ENCODE measurements at regions not wholly inside any gene's neighbourhood (a gene's known extent, or its start where the extent isn't known, plus 50 kb on each side); places are given as distances from the start of the nearest gene placed in this dataset.

GRCh38 chr21:38014298-38014697, 98.0 kb upstream of the KCNJ6 start:
- H3K27ac Mint-ChIP-seq: no peak overlapping the region
- no peaks in the 10 kb centered on the region for H3K36me3 Mint-ChIP-seq
- H3K9me3 Mint-ChIP-seq: peaks cover 5% of the 10 kb centered on the region
- no peak for ATAC-seq
- DNase-seq (ENCODE audit: low spot score in 2 of 2): no peak
- H3K4me1 Mint-ChIP-seq: no peaks in the 10 kb centered on the region
- H3K4me3 Mint-ChIP-seq: no peak overlapping the region

GRCh38 chr21:38027901-38028498, 111.7 kb upstream of the KCNJ6 start:
- Mint-ChIP-seq H3K4me3 (no peak overlapping the region), H3K9me3 (peaks cover 3% of the 10 kb centered on the region), H3K4me1 (no peaks in the 10 kb centered on the region), H3K36me3 (no peaks in the 10 kb centered on the region), H3K27ac (no peak overlapping the region)
- no peak for DNase-seq (ENCODE audit: low spot score in 2 of 2)
- no peak for ATAC-seq

- H3K4me3 Mint-ChIP-seq: no peak overlapping the region
Observed at GRCh38 chr21:38032082-38032801, 116.0 kb upstream of the KCNJ6 start.

GRCh38 chr21:38036016-38036415, 119.8 kb upstream of the KCNJ6 start:
- H3K9me3 Mint-ChIP-seq: no peaks in the 10 kb centered on the region
- ATAC-seq (no peak), DNase-seq (ENCODE audit: low spot score in 2 of 2) (no peak)
- H3K27ac Mint-ChIP-seq: no peak overlapping the region
- no peak overlapping the region for H3K4me3 Mint-ChIP-seq
- no peaks in the 10 kb centered on the region for H3K36me3 Mint-ChIP-seq
- no peaks in the 10 kb centered on the region for H3K4me1 Mint-ChIP-seq

More at GRCh38 chr21:38032082-38032801, 116.0 kb upstream of the KCNJ6 start:
- Mint-ChIP-seq H3K36me3 (no peaks in the 10 kb centered on the region), H3K9me3 (peaks cover 3% of the 10 kb centered on the region), H3K4me1 (no peaks in the 10 kb centered on the region), H3K27ac (no peak overlapping the region)
- ATAC-seq (no peak), DNase-seq (ENCODE audit: low spot score in 2 of 2) (no peak)

- DNase-seq (ENCODE audit: low spot score in 2 of 2) (no peak), ATAC-seq (no peak)
- H3K9me3 Mint-ChIP-seq: no peaks in the 10 kb centered on the region
- no peak overlapping the region for H3K27ac Mint-ChIP-seq
- no peaks in the 10 kb centered on the region for H3K36me3 Mint-ChIP-seq
- no peak overlapping the region for H3K4me3 Mint-ChIP-seq
- H3K4me1 Mint-ChIP-seq: no peaks in the 10 kb centered on the region
Observed at GRCh38 chr21:38037416-38037815, 121.2 kb upstream of the KCNJ6 start.

- Mint-ChIP-seq H3K4me3 (no peak overlapping the region), H3K36me3 (no peaks in the 10 kb centered on the region), H3K9me3 (no peaks in the 10 kb centered on the region), H3K27ac (no peak overlapping the region), H3K4me1 (no peaks in the 10 kb centered on the region)
- ATAC-seq (no peak), DNase-seq (ENCODE audit: low spot score in 2 of 2) (no peak)
Observed at GRCh38 chr21:38039369-38039768, 123.1 kb upstream of the KCNJ6 start.

GRCh38 chr21:38039841-38040240, 123.6 kb upstream of the KCNJ6 start:
- H3K9me3 Mint-ChIP-seq: no peaks in the 10 kb centered on the region
- H3K27ac Mint-ChIP-seq: no peak overlapping the region
- no peak overlapping the region for H3K4me3 Mint-ChIP-seq
- no peak for ATAC-seq
- no peak for DNase-seq (ENCODE audit: low spot score in 2 of 2)
- H3K36me3 Mint-ChIP-seq: no peaks in the 10 kb centered on the region
- H3K4me1 Mint-ChIP-seq: no peaks in the 10 kb centered on the region

- no peak for ATAC-seq
- no peaks in the 10 kb centered on the region for H3K4me1 Mint-ChIP-seq
- H3K36me3 Mint-ChIP-seq: no peaks in the 10 kb centered on the region
- H3K27ac Mint-ChIP-seq: no peak overlapping the region
- no peak for DNase-seq (ENCODE audit: low spot score in 2 of 2)
- no peaks in the 10 kb centered on the region for H3K9me3 Mint-ChIP-seq
- H3K4me3 Mint-ChIP-seq: no peak overlapping the region
Observed at GRCh38 chr21:38041493-38041892, 125.2 kb upstream of the KCNJ6 start.

- DNase-seq (ENCODE audit: low spot score in 2 of 2) (no peak), ATAC-seq (no peak)
- H3K9me3 Mint-ChIP-seq: no peaks in the 10 kb centered on the region
- H3K36me3 Mint-ChIP-seq: no peaks in the 10 kb centered on the region
- no peaks in the 10 kb centered on the region for H3K4me1 Mint-ChIP-seq
- no peak overlapping the region for H3K4me3 Mint-ChIP-seq
- H3K27ac Mint-ChIP-seq: no peak overlapping the region
Observed at GRCh38 chr21:38042246-38042645, 126.0 kb upstream of the KCNJ6 start.

- no peak overlapping the region for H3K27ac Mint-ChIP-seq
- H3K9me3 Mint-ChIP-seq: no peaks in the 10 kb centered on the region
- H3K4me3 Mint-ChIP-seq: no peak overlapping the region
- no peaks in the 10 kb centered on the region for H3K4me1 Mint-ChIP-seq
- DNase-seq (ENCODE audit: low spot score in 2 of 2): no peak
- H3K36me3 Mint-ChIP-seq: no peaks in the 10 kb centered on the region
- no peak for ATAC-seq
Observed at GRCh38 chr21:38048167-38048566, 131.9 kb upstream of the KCNJ6 start.

GRCh38 chr21:38054334-38054733, 138.1 kb upstream of the KCNJ6 start:
- Mint-ChIP-seq H3K4me3 (no peak overlapping the region), H3K36me3 (no peaks in the 10 kb centered on the region), H3K4me1 (no peaks in the 10 kb centered on the region), H3K27ac (no peak overlapping the region), H3K9me3 (peaks cover 10% of the 10 kb centered on the region)
- ATAC-seq (no peak), DNase-seq (ENCODE audit: low spot score in 2 of 2) (no peak)

GRCh38 chr21:38056481-38056880, 140.2 kb upstream of the KCNJ6 start:
- ATAC-seq (peak; percentile 8), DNase-seq (ENCODE audit: low spot score in 2 of 2) (no peak)
- H3K27ac Mint-ChIP-seq: no peak overlapping the region
- H3K4me1 Mint-ChIP-seq: no peaks in the 10 kb centered on the region
- no peak overlapping the region for H3K4me3 Mint-ChIP-seq
- H3K36me3 Mint-ChIP-seq: no peaks in the 10 kb centered on the region
- H3K9me3 Mint-ChIP-seq: peaks cover 11% of the 10 kb centered on the region

- H3K36me3 Mint-ChIP-seq: no peaks in the 10 kb centered on the region
- no peak overlapping the region for H3K27ac Mint-ChIP-seq
- DNase-seq (ENCODE audit: low spot score in 2 of 2) (no peak), ATAC-seq (no peak)
- H3K4me3 Mint-ChIP-seq: no peak overlapping the region
- peaks cover 11% of the 10 kb centered on the region for H3K9me3 Mint-ChIP-seq
- no peaks in the 10 kb centered on the region for H3K4me1 Mint-ChIP-seq
Observed at GRCh38 chr21:38057626-38058025, 141.4 kb upstream of the KCNJ6 start.

- H3K36me3 Mint-ChIP-seq: no peaks in the 10 kb centered on the region
- H3K9me3 Mint-ChIP-seq: peaks cover 11% of the 10 kb centered on the region
- no peak overlapping the region for H3K4me3 Mint-ChIP-seq
- H3K4me1 Mint-ChIP-seq: no peaks in the 10 kb centered on the region
- H3K27ac Mint-ChIP-seq: no peak overlapping the region
- ATAC-seq: no peak
- no peak for DNase-seq (ENCODE audit: low spot score in 2 of 2)
Observed at GRCh38 chr21:38060533-38060932, 144.3 kb upstream of the KCNJ6 start.

GRCh38 chr21:38067086-38067739, 151.0 kb upstream of the KCNJ6 start:
- H3K4me1 Mint-ChIP-seq: no peaks in the 10 kb centered on the region

GRCh38 chr21:38072489-38072888, 156.2 kb upstream of the KCNJ6 start:
- DNase-seq (ENCODE audit: low spot score in 2 of 2) (no peak), ATAC-seq (no peak)
- no peak overlapping the region for H3K27ac Mint-ChIP-seq
- no peaks in the 10 kb centered on the region for H3K36me3 Mint-ChIP-seq
- no peaks in the 10 kb centered on the region for H3K4me1 Mint-ChIP-seq
- H3K9me3 Mint-ChIP-seq: peaks cover 14% of the 10 kb centered on the region
- H3K4me3 Mint-ChIP-seq: no peak overlapping the region

More at GRCh38 chr21:38067086-38067739, 151.0 kb upstream of the KCNJ6 start:
- Mint-ChIP-seq H3K9me3 (peaks cover 6% of the 10 kb centered on the region), H3K4me3 (no peak overlapping the region), H3K36me3 (no peaks in the 10 kb centered on the region), H3K27ac (no peak overlapping the region)
- ATAC-seq (no peak), DNase-seq (ENCODE audit: low spot score in 2 of 2) (no peak)
